OCI-LY1 (cell line): ENCODE measurements at regions not wholly inside any gene's neighbourhood (a gene's known extent, or its start where the extent isn't known, plus 50 kb on each side); places are given as distances from the start of the nearest gene placed in this dataset.

Experiments
- H2AFZ ChIP-seq: fragments of 200-600 bp; sonication (generic), shearing (Covaris generic); 2 replicates; pipeline ENCODE4 v1.6.0; 2014; ENCODE audit warnings: antibody characterized with exemption, mild to moderate bottlenecking, low read length
- H3F3A ChIP-seq: fragments of 200-600 bp; sonication (generic), shearing (Covaris generic); 2 replicates; pipeline ENCODE4 v1.6.0; 2014; ENCODE audit warnings: mild to moderate bottlenecking, antibody characterized with exemption, low read length, moderate library complexity; ENCODE audit not compliant: insufficient read depth
- H3K27ac ChIP-seq: fragments of 200-600 bp; sonication (generic); 2 replicates; pipeline ENCODE4 v1.5.1; 2014; ENCODE audit warnings: low read length, mixed run types, mild to moderate bottlenecking, low read depth; ENCODE audit not compliant: poor library complexity, severe bottlenecking
- H3K27me3 ChIP-seq: fragments of 200-600 bp; sonication (generic); 2 replicates; pipeline ENCODE4 v1.6.0; 2014; ENCODE audit warnings: antibody characterized with exemption, mild to moderate bottlenecking, low read length, moderate library complexity; ENCODE audit not compliant: insufficient read depth
- H3K36me3 ChIP-seq: fragments of 200-600 bp; sonication (generic); 2 replicates; pipeline ENCODE4 v1.6.1; 2014; ENCODE audit warnings: mild to moderate bottlenecking, antibody characterized with exemption, low read length, moderate library complexity, mixed read lengths; ENCODE audit not compliant: insufficient read depth
- H3K4me1 ChIP-seq: fragments of 200-600 bp; sonication (generic); 2 replicates; pipeline ENCODE4 v1.5.1; 2014; ENCODE audit warnings: mild to moderate bottlenecking, low read length, moderate library complexity; ENCODE audit not compliant: insufficient read depth, severe bottlenecking
- H3K4me2 ChIP-seq: fragments of 200-600 bp; sonication (generic), shearing (Covaris generic); 2 replicates; pipeline ENCODE4 v1.6.1; 2014; ENCODE audit warnings: low read length
- H3K4me3 ChIP-seq: fragments of 200-600 bp; sonication (generic); 2 replicates; pipeline ENCODE4 v1.5.1; 2014; ENCODE audit warnings: low read length, low read depth, mild to moderate bottlenecking, mixed read lengths; ENCODE audit not compliant: poor library complexity, severe bottlenecking
- H3K79me2 ChIP-seq: fragments of 200-600 bp; shearing (Covaris generic); 2 replicates; pipeline ENCODE4 v1.6.1; 2016; ENCODE audit warnings: mixed run types, low read length, mixed read lengths; ENCODE audit not compliant: insufficient read depth
- H3K9ac ChIP-seq: fragments of 200-600 bp; sonication (generic), shearing (Covaris generic); 2 replicates; pipeline ENCODE4 v1.6.1; 2014; ENCODE audit warnings: mild to moderate bottlenecking, low read length, mixed read lengths
- H3K9me2 ChIP-seq: fragments of 200-600 bp; sonication (generic), shearing (Covaris generic); 2 replicates; pipeline ENCODE4 v1.6.1; 2014; ENCODE audit warnings: low read depth, mild to moderate bottlenecking, low read length, mixed read lengths
- H3K9me3 ChIP-seq: fragments of 200-600 bp; shearing (Covaris generic); 2 replicates; pipeline ENCODE4 v1.6.1; 2014; ENCODE audit warnings: low read length, mixed read lengths
- H4K20me1 ChIP-seq: fragments of 200-600 bp; sonication (generic), shearing (Covaris generic); 2 replicates; pipeline ENCODE4 v1.6.0; 2016; ENCODE audit warnings: mild to moderate bottlenecking, low read length; ENCODE audit not compliant: insufficient read depth
- EZH2 ChIP-seq: fragments of 200-600 bp; sonication (generic), shearing (Covaris generic); IDR thresholded peaks from 2 replicates; pipeline ENCODE4 v1.8.0; 2017; ENCODE audit warnings: borderline replicate concordance, mixed run types, mild to moderate bottlenecking, antibody characterized with exemption, low read length, moderate library complexity, mixed read lengths
- TF ChIP-seq, protein P1 (sequence below): fragments of 200-600 bp; sonication (generic), shearing (Covaris generic); IDR thresholded peaks from 2 replicates; pipeline ENCODE4 v1.5.1; 2017; ENCODE audit warnings: mild to moderate bottlenecking, antibody characterized with exemption, low read length, moderate library complexity, mixed read lengths

DNA sequence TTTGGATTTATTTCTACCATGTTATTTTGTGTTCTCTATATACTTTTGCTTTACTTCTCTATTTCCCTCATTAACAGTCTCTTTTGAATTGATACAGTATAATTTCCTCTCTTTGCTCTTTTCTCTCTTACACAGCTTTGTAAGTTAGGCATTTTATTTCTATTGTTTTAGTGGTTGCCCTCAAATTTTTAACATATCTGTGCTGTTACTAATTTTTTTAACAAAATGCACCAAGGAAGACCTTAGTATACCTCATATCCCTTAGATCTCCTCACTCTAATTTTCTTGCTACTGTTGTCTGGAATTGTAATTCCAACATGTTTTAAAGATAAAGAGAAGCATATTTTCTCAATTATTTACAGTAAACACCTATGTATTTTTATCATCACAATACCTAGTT, 416.8 kb upstream of the SLC14A2 start:
- Histone ChIP-seq H3K9me2 (no peaks in the 10 kb centered on the region), H3F3A (no peaks in the 10 kb centered on the region), H3K4me2 (no peak overlapping the region), H3K4me3 (no peak overlapping the region), H3K9me3 (no peaks in the 10 kb centered on the region), H3K79me2 (no peaks in the 10 kb centered on the region), H3K27ac (no peak overlapping the region), H3K27me3 (0 out of 2 replicates have a peak, but pooled peaks cover 5% of the 10 kb centered on the region), H3K4me1 (no peaks in the 10 kb centered on the region), H3K9ac (no peak overlapping the region), H3K36me3 (no peaks in the 10 kb centered on the region), H2AFZ (no peak overlapping the region), H4K20me1 (no peaks in the 10 kb centered on the region)
- TF ChIP-seq EZH2 = no peak
- TF ChIP-seq, protein P1, sequence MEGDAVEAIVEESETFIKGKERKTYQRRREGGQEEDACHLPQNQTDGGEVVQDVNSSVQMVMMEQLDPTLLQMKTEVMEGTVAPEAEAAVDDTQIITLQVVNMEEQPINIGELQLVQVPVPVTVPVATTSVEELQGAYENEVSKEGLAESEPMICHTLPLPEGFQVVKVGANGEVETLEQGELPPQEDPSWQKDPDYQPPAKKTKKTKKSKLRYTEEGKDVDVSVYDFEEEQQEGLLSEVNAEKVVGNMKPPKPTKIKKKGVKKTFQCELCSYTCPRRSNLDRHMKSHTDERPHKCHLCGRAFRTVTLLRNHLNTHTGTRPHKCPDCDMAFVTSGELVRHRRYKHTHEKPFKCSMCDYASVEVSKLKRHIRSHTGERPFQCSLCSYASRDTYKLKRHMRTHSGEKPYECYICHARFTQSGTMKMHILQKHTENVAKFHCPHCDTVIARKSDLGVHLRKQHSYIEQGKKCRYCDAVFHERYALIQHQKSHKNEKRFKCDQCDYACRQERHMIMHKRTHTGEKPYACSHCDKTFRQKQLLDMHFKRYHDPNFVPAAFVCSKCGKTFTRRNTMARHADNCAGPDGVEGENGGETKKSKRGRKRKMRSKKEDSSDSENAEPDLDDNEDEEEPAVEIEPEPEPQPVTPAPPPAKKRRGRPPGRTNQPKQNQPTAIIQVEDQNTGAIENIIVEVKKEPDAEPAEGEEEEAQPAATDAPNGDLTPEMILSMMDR = no peak

GRCh38 chr18:45201029-45201428, 414.2 kb upstream of the SLC14A2 start:
- Histone ChIP-seq H3K9ac (no peak overlapping the region), H3K36me3 (no peaks in the 10 kb centered on the region), H3K27me3 (0 out of 2 replicates have a peak, but pooled peaks cover 5% of the 10 kb centered on the region), H3K9me3 (no peaks in the 10 kb centered on the region), H3K4me3 (no peak overlapping the region), H3K79me2 (no peaks in the 10 kb centered on the region), H4K20me1 (no peaks in the 10 kb centered on the region), H3K4me1 (no peaks in the 10 kb centered on the region), H3F3A (no peaks in the 10 kb centered on the region), H3K9me2 (no peaks in the 10 kb centered on the region), H2AFZ (no peak overlapping the region), H3K27ac (no peak overlapping the region), H3K4me2 (no peak overlapping the region)
- TF ChIP-seq, protein P1 = no peak
- no peak for TF ChIP-seq EZH2

DNA sequence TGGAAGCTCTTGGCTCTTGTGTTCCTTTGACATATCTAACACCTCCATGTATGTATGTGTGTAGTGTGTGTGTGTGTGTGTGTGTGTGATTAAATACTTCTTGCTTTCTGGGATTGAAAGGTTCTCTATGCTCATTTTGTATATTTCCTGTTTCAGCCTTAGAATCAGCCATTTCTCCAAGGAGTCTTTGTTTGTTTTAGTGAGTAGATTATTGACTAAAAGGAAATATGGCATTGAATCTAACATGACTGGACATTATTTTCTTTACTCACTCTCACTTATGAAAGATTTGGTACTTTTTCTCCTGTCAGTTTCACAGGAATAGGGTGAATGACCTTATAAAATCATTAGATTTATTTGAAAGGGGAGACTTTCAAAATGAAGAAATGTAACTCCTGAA, 413.8 kb upstream of the SLC14A2 start:
- no peaks in the 10 kb centered on the region for H3K79me2 ChIP-seq
- H3K9ac ChIP-seq = no peak overlapping the region
- 0 out of 2 replicates have a peak, but pooled peaks cover 5% of the 10 kb centered on the region for H3K27me3 ChIP-seq
- H3K36me3 ChIP-seq = no peaks in the 10 kb centered on the region
- TF ChIP-seq, protein P1 = no peak
- TF ChIP-seq EZH2 = no peak
- H2AFZ ChIP-seq = no peak overlapping the region
- H3K4me1 ChIP-seq = no peaks in the 10 kb centered on the region
- no peak overlapping the region for H3K27ac ChIP-seq
- H3K9me3 ChIP-seq = no peaks in the 10 kb centered on the region
- no peak overlapping the region for H3K4me3 ChIP-seq
- no peaks in the 10 kb centered on the region for H4K20me1 ChIP-seq
- H3K9me2 ChIP-seq = no peaks in the 10 kb centered on the region
- H3K4me2 ChIP-seq = no peak overlapping the region
- H3F3A ChIP-seq = no peaks in the 10 kb centered on the region
